Suprapubic skin (tissue), 4 donors: ENCODE measurements at regions not wholly inside any gene's neighbourhood (a gene's known extent, or its start where the extent isn't known, plus 50 kb on each side); places are given as distances from the start of the nearest gene placed in this dataset.

Experiments used
- CTCF ChIP-seq, 2 donors: fragments of 200-600 bp in 1 of 2; fragments of 450-650 bp in 1 of 2; sonication (generic) in 1 of 2; IDR thresholded peaks; one replicate each; pipeline ENCODE4 v1.5.1; 2016 to 2019; ENCODE audit warnings: antibody characterized with exemption in 2 of 2, mild to moderate bottlenecking in 1 of 2, moderate library complexity in 1 of 2
- POLR2A ChIP-seq, 2 donors: fragments of 450-650 bp; IDR thresholded peaks; one replicate each; pipeline ENCODE4 v1.6.1; 2017; ENCODE audit warnings: antibody characterized with exemption in 2 of 2, mild to moderate bottlenecking in 2 of 2, moderate library complexity in 2 of 2
- POLR2AphosphoS5 ChIP-seq, 3 donors: sonication (generic); formaldehyde crosslinking; IDR thresholded peaks; one replicate each; pipeline ENCODE4 v1.6.1; 2017; ENCODE audit warnings: antibody characterized with exemption in 3 of 3

- TF ChIP-seq POLR2AphosphoS5 (IDR thresholded peaks at IDR 0.05) (no peak), CTCF (IDR thresholded peaks at IDR 0.05) (no peak), POLR2A (IDR thresholded peaks at IDR 0.05) (no peak)
Measured at GRCh38 chr1:36603461-36603860, 120.7 kb upstream of the CSF3R start.
